Retinal pigment epithelial cell (primary cell): ENCODE measurements at regions not wholly inside any gene's neighbourhood (a gene's known extent, or its start where the extent isn't known, plus 50 kb on each side); places are given as distances from the start of the nearest gene placed in this dataset.

Experiments used
- DNase-seq: peaks from one replicate; pipeline ENCODE4 v3.0.0-alpha.2; 2010; ENCODE audit warnings: low read depth
- H3K4me3 ChIP-seq: 2 replicates; pipeline ENCODE4 v1.5.1; 2011; ENCODE audit warnings: mild to moderate bottlenecking, low read length, control low read depth, moderate library complexity
- CTCF ChIP-seq: conservative IDR thresholded peaks from 2 replicates; pipeline ENCODE4 v1.5.1; 2011; ENCODE audit warnings: low read depth, low read length, control low read depth, inconsistent platforms

DNA sequence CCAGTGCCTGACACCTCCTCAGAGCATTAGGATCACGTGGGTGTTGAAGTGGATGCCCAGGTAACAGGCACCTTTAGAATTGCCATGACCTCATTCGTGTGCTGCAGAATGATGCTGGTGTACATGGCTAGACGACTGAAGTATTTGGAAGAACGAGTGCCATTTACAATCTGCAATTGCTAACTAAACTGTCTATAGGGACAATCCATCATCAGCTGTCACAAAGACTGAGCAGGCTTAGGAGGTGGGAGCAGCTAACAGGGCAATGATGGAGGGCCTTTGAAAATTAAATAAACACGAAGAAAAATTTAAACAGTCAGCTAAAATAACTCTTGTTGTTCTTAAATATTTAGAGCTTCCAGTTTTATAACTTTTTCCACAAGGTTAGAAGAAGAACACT lies 375.8 kb downstream of the GADD45G start:
- DNase-seq, result no peak
- no peak overlapping the region for H3K4me3 ChIP-seq
- TF ChIP-seq CTCF, result no peak

DNA sequence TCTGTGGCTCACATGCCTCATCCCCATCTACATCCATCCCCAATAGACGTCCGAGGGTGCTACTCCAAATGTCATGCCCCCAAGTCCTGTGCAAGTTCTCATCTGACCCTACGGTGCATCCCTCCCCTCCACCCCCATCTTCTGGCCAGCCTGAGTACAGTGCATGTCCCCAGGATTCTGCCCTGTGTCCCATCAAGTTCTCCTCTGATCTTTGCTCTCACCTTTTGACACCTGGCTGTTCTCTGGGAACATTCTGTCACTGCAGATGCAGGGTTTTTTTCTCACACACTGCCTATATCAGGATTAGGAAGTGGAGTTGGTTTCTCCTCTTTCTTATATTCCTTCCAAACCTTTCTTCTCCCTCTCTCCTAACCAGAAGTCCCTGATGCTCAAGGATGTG lies 377.2 kb downstream of the GADD45G start:
- no peak for TF ChIP-seq CTCF
- H3K4me3 ChIP-seq, result no peak overlapping the region
- DNase-seq, result no peak

DNA sequence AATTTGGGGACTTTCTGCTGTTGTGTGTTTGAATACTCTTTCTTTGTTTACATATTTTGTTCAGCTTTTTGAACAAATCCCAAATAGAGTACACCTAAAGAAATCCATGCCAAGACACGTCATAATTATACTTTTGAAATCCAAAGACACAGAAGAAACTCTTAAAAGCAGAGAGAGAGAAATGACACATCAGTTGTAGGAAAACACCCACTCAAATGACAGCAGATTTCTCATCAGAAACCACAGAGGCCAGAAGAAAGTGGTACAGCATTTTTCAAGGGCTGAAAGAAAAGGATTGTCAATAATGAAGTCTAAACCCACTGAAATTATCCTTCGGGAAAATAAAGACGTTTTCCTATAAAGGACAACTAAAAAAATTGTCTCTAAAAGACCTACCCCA lies 378.6 kb downstream of the GADD45G start:
- H3K4me3 ChIP-seq, result no peak overlapping the region
- DNase-seq, result no peak
- no peak for TF ChIP-seq CTCF

DNA sequence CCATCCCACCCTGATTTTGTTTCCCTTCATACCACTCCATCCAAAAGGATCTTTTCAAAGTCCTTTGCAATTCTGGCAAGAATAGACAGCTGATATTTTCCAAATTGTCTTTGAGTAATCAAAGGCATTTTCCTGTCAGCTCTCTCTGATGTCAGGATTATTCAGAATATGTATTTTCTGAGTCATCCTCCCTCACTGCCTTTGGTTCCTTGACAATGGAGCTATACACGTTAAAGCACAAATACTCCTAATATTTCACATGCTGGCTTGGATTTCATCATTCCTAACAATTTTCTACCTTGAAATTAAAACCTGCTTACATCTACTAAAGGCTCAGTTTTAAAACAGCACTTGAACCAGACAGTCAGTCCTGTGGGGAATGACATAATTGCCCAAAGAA lies 379.4 kb downstream of the GADD45G start:
- no peak overlapping the region for H3K4me3 ChIP-seq
- TF ChIP-seq CTCF, result no peak
- no peak for DNase-seq

GRCh38 chr9:89985068-89985467 lies 380.3 kb downstream of the GADD45G start:
- no peak for DNase-seq
- no peak overlapping the region for H3K4me3 ChIP-seq
- TF ChIP-seq CTCF, result no peak

GRCh38 chr9:89986190-89986589 lies 381.4 kb downstream of the GADD45G start:
- no peak overlapping the region for H3K4me3 ChIP-seq
- TF ChIP-seq CTCF, result no peak
- DNase-seq, result no peak

DNA sequence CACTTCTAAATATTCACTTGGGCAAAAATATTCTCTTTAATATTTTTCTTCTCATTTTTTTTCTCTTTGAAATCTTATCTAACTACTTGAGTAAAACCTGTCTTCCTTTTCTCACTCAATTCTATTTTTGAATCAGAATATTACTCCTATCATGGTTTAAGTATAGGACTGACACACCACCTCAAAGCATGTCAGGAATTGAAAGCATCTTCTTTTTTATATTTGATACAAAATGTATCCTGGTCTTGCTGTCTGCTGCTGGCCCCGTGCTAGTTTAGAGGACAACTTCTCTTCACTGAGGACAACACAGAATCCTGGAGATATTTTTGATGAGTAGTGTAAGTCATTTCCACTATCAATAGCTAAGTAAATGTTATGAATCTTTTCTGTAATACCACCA lies 383.6 kb downstream of the GADD45G start:
- TF ChIP-seq CTCF, result no peak
- H3K4me3 ChIP-seq, result no peak overlapping the region

More for the DNA sequence above, 383.6 kb downstream of the GADD45G start:
- no peak for DNase-seq
